ENCODE measurements at regions not wholly inside any gene's neighbourhood (a gene's known extent, or its start where the extent isn't known, plus 50 kb on each side); places are given as distances from the start of the nearest gene placed in this dataset.
"Not testable (repeated sequence)": the region's sequence is repeated elsewhere in the genome, so short reads cannot be mapped to it uniquely, and the experiment has no call there.

DNA sequence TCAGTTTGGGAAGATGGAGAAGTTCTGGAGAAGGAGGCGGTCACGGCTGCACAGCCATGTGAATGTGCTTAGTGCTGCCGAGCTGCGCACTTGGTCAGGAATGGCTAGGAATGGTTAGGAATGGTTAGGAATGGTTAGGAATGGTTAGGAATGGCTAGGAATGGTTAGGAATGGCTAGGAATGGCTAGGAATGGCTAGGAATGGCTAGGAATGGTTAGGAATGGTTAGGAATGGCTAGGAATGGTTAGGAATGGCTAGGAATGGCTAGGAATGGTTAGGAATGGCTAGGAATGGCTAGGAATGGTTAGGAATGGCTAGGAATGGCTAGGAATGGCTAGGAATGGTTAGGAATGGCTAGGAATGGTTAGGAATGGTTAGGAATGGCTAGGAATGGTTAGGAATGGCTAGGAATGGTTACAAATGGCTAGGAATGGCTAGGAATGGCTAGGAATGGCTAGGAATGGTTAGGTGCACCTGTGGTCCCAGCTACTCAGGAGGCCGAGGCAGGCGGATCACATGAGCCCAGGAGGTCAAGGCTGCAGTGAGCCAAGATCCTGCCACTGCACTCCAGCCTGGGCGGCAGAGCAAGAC, 94.7 kb upstream of the PPP1R26 start:
- TF ChIP-seq, protein P1, sequence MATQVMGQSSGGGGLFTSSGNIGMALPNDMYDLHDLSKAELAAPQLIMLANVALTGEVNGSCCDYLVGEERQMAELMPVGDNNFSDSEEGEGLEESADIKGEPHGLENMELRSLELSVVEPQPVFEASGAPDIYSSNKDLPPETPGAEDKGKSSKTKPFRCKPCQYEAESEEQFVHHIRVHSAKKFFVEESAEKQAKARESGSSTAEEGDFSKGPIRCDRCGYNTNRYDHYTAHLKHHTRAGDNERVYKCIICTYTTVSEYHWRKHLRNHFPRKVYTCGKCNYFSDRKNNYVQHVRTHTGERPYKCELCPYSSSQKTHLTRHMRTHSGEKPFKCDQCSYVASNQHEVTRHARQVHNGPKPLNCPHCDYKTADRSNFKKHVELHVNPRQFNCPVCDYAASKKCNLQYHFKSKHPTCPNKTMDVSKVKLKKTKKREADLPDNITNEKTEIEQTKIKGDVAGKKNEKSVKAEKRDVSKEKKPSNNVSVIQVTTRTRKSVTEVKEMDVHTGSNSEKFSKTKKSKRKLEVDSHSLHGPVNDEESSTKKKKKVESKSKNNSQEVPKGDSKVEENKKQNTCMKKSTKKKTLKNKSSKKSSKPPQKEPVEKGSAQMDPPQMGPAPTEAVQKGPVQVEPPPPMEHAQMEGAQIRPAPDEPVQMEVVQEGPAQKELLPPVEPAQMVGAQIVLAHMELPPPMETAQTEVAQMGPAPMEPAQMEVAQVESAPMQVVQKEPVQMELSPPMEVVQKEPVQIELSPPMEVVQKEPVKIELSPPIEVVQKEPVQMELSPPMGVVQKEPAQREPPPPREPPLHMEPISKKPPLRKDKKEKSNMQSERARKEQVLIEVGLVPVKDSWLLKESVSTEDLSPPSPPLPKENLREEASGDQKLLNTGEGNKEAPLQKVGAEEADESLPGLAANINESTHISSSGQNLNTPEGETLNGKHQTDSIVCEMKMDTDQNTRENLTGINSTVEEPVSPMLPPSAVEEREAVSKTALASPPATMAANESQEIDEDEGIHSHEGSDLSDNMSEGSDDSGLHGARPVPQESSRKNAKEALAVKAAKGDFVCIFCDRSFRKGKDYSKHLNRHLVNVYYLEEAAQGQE (IDR thresholded peaks at IDR 0.05) = not testable (repeated sequence)
- TF ChIP-seq EHF (CRISPR knock-in tag; IDR thresholded peaks at IDR 0.05); POLR2A (IDR thresholded peaks at IDR 0.05; ENCODE audit: low read length); CHD2 (IDR thresholded peaks at IDR 0.05; ENCODE audit: low read length, partially characterized antibody); CTCF (IDR thresholded peaks at IDR 0.05); RAD21 (conservative IDR thresholded peaks at IDR 0.05 in 1 of 2, IDR thresholded peaks at IDR 0.05 in 1 of 2); MAFK (IDR thresholded peaks at IDR 0.05; ENCODE audit: partially characterized antibody): not testable (repeated sequence)
- TF ChIP-seq, protein P2, sequence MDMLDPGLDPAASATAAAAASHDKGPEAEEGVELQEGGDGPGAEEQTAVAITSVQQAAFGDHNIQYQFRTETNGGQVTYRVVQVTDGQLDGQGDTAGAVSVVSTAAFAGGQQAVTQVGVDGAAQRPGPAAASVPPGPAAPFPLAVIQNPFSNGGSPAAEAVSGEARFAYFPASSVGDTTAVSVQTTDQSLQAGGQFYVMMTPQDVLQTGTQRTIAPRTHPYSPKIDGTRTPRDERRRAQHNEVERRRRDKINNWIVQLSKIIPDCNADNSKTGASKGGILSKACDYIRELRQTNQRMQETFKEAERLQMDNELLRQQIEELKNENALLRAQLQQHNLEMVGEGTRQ (IDR thresholded peaks at IDR 0.05) = not testable (repeated sequence)
- TF ChIP-seq, protein P3, sequence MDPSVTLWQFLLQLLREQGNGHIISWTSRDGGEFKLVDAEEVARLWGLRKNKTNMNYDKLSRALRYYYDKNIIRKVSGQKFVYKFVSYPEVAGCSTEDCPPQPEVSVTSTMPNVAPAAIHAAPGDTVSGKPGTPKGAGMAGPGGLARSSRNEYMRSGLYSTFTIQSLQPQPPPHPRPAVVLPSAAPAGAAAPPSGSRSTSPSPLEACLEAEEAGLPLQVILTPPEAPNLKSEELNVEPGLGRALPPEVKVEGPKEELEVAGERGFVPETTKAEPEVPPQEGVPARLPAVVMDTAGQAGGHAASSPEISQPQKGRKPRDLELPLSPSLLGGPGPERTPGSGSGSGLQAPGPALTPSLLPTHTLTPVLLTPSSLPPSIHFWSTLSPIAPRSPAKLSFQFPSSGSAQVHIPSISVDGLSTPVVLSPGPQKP (IDR thresholded peaks at IDR 0.05; ENCODE audit: low read depth, low read length) = not testable (repeated sequence)

Data from A549 (cell line).